NB4 (cell line): ENCODE measurements at regions not wholly inside any gene's neighbourhood (a gene's known extent, or its start where the extent isn't known, plus 50 kb on each side); places are given as distances from the start of the nearest gene placed in this dataset.

ENCODE experiments used
- DNase-seq: peaks from one replicate; pipeline ENCODE4 v3.0.0; 2010; ENCODE audit warnings: low read depth
- H3K4me3 ChIP-seq: one replicate; pipeline ENCODE4 v1.5.1; 2011; ENCODE audit warnings: mild to moderate bottlenecking, low read depth, low read length, moderate library complexity
- MYC ChIP-seq: IDR thresholded peaks from 2 replicates; pipeline ENCODE4 v1.6.1; 2011; ENCODE audit warnings: low read depth, low read length
- POLR2A ChIP-seq: IDR thresholded peaks from 2 replicates; pipeline ENCODE4 v1.6.1; 2011; ENCODE audit warnings: mild to moderate bottlenecking; ENCODE audit not compliant: insufficient read length; ENCODE audit errors: extremely low read depth
- TF ChIP-seq, protein P1 (sequence below): IDR thresholded peaks from 2 replicates; pipeline ENCODE4 v1.6.1; 2011; ENCODE audit warnings: low read depth, low read length
- TF ChIP-seq, protein P2 (sequence below): IDR thresholded peaks from one replicate; pipeline ENCODE4 v1.5.1; 2012; ENCODE audit warnings: low read depth, low read length

DNA sequence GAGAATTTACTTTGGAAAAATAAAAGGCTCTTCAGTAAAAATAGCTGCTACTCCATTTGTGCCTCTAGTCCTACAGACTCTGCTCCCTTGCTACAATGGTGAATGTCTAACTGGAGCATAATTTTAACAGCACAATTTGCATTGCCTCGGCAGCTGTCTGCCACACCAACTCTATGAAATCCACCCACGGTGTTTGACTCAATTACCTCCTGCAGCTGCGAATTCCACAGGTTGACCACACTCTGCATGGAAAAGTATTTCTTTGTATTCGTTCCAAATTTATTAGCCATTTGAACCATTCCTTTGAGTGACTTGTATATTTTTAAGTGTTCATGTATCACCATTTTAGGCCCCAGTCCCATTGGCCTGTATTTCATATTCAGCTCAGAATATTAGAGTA lies 182.1 kb upstream of the CCDC68 start:
- H3K4me3 ChIP-seq = no peak overlapping the region
- TF ChIP-seq POLR2A (no peak), MYC (no peak)
- TF ChIP-seq, protein P1, sequence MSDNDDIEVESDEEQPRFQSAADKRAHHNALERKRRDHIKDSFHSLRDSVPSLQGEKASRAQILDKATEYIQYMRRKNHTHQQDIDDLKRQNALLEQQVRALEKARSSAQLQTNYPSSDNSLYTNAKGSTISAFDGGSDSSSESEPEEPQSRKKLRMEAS = no peak
- TF ChIP-seq, protein P2, sequence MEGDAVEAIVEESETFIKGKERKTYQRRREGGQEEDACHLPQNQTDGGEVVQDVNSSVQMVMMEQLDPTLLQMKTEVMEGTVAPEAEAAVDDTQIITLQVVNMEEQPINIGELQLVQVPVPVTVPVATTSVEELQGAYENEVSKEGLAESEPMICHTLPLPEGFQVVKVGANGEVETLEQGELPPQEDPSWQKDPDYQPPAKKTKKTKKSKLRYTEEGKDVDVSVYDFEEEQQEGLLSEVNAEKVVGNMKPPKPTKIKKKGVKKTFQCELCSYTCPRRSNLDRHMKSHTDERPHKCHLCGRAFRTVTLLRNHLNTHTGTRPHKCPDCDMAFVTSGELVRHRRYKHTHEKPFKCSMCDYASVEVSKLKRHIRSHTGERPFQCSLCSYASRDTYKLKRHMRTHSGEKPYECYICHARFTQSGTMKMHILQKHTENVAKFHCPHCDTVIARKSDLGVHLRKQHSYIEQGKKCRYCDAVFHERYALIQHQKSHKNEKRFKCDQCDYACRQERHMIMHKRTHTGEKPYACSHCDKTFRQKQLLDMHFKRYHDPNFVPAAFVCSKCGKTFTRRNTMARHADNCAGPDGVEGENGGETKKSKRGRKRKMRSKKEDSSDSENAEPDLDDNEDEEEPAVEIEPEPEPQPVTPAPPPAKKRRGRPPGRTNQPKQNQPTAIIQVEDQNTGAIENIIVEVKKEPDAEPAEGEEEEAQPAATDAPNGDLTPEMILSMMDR = no peak

DNA sequence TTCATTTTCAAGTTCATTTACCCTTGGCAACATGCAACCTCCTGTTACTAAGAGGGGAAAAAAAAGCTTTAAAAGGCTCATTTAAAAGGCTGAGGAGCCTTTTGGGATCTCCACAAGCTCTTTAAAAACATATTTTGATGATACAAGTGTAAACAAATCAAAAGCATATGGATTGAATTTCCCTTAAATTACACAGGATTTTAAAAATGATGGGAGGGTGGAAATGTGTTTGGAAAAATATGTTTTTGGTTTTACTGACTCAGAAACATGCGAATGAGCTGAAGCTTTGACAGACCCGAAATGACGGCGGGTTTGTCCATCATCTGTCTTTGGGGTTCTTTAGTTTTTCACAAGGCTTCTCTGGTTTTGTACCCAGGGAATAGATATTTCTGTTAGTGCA lies 180.6 kb upstream of the CCDC68 start:
- no peak for DNase-seq
- H3K4me3 ChIP-seq = no peak overlapping the region
- TF ChIP-seq MYC (no peak), POLR2A (no peak)
- TF ChIP-seq, protein P1 = no peak
- TF ChIP-seq, protein P2 = no peak

More for the DNA sequence above, 182.1 kb upstream of the CCDC68 start:
- DNase-seq = no peak

DNA sequence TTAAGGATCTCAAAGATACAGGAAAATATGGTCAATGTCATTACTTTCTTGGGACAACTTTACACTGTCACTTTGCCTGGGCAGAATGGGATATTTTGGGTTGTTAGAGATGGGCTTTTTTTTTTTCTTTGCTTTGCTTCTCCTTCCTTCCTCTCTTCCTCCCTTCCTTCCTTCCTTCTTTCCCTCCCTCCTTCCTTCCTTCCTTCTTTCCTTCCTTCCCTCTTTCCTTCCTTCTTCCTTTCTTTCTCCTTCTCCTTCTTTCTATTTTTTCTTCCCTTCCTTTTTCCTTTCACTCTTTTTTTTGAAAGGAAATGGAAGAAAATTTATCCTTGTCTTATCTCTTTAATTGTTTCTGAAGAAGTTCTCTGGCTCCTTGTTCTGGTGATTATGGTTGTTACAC lies 180.0 kb upstream of the CCDC68 start:
- TF ChIP-seq, protein P2 = no peak
- TF ChIP-seq, protein P1 = no peak
- TF ChIP-seq POLR2A (no peak), MYC (no peak)
- DNase-seq = no peak
- H3K4me3 ChIP-seq = no peak overlapping the region

DNA sequence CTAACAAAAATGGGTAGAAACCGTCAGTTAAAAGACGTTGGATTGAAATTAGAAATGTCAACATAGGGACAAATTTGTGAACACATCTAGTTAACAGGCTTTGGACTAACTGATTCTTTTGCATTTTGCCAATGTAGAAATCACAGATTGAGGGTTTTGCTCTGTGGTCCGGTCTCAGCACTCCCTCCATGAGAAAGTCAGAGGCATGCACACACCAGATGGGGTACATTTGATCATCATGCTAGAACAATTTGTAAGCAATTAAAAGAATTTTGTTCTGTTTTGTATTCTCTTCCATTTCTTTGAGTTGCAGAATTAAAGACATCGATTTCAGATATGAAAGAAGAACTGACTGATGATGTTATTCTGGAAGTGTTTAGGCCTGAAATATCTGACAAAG lies 179.1 kb upstream of the CCDC68 start:
- no peak overlapping the region for H3K4me3 ChIP-seq
- DNase-seq = no peak
- TF ChIP-seq, protein P2 = no peak
- TF ChIP-seq, protein P1 = no peak
- TF ChIP-seq POLR2A = no peak
- no peak for TF ChIP-seq MYC

DNA sequence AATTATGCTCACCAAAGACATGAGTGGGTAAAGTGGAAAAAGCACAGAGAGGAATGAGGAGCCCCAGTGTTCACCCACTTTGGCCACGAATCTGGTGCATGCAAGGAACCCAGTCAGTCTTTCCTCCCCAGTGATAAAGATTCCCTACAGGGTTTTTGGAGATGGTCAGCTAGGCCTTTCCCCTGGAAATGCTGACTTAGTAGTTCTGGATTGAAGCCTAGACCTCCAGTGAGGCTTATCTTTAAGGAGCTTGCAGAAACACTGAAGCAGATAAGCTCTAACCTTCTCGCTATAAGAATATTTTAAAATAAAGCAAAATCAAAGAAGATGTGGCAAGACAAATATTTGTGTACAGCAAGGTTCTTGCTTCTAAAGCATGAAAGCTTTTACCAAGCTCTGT lies 178.3 kb upstream of the CCDC68 start:
- TF ChIP-seq MYC (no peak), POLR2A (no peak)
- TF ChIP-seq, protein P2 = no peak
- TF ChIP-seq, protein P1 = no peak
- no peak for DNase-seq
- no peak overlapping the region for H3K4me3 ChIP-seq

DNA sequence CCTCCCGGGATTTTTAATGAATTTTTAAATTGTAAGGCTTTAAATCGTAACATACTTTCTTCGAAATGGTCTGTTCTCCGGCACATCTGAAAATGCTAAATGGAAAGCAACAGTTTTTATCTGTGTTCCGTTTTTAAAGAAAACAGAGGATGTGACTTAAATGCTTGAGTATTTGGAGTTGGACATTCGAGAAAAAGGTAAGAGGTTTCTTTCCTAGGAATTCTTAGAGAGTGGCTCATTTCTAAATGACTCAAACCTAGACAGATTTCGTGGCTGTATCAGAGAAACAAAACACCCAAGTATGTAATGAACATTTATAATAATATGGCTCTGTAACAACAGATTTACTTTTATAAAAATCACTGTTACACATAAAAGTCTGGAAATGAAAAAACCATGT lies 177.6 kb upstream of the CCDC68 start:
- DNase-seq = no peak
- TF ChIP-seq, protein P2 = no peak
- no peak for TF ChIP-seq POLR2A
- no peak for TF ChIP-seq MYC
- TF ChIP-seq, protein P1 = no peak

More for the DNA sequence above, 177.6 kb upstream of the CCDC68 start:
- H3K4me3 ChIP-seq = no peak overlapping the region
